ENCODE measurements at regions not wholly inside any gene's neighbourhood (a gene's known extent, or its start where the extent isn't known, plus 50 kb on each side); places are given as distances from the start of the nearest gene placed in this dataset.

GRCh38 chr18:39030124-39030655, 1464.6 kb upstream of the CELF4 start:
- CTCF ChIA-PET: no interaction called here
- no peaks in the 10 kb centered on the region for H3K27me3 Mint-ChIP-seq (ENCODE audit: insufficient read depth, unreplicated experiment)
- H3K4me1 ChIP-seq: no peaks in the 10 kb centered on the region
- no peak for DNase-seq
- H3K4me1 Mint-ChIP-seq (ENCODE audit: low read depth, unreplicated experiment): no peaks in the 10 kb centered on the region
- TF ChIP-seq CTCF (IDR thresholded peaks at IDR 0.05; ENCODE audit: insufficient read depth in 1 of 2, low read depth in 1 of 2, low read length in 1 of 2, severe bottlenecking in 1 of 2, unreplicated experiment in 1 of 2): no peak
- intact Hi-C loops (cut with micrococcal nuclease; ENCODE audit: unreplicated experiment): no loop called here
- POLR2A ChIA-PET: no interaction called here
- no peaks in the 10 kb centered on the region for H3K27me3 ChIP-seq (replicated peaks; ENCODE audit: control insufficient read depth, insufficient read depth, low read length)
- no peak overlapping the region for H3K4me3 ChIP-seq (ENCODE audit: low read depth, low read length)
- no peaks in the 10 kb centered on the region for H3K9me3 ChIP-seq
- no peak overlapping the region for H3K27ac Mint-ChIP-seq (ENCODE audit: unreplicated experiment)
- H3K36me3 Mint-ChIP-seq (ENCODE audit: insufficient read depth, unreplicated experiment): no peaks in the 10 kb centered on the region
- no peak overlapping the region for H3K4me3 Mint-ChIP-seq (ENCODE audit: unreplicated experiment)
- H3K9me3 Mint-ChIP-seq (ENCODE audit: unreplicated experiment): no peaks in the 10 kb centered on the region
- BruUV-seq (replicated peaks): no TSS peak
- no peaks in the 10 kb centered on the region for H3K36me3 ChIP-seq (ENCODE audit: control insufficient read depth, insufficient read depth, low read length)

- POLR2A ChIA-PET: no interaction called here
- TF ChIP-seq CTCF (IDR thresholded peaks at IDR 0.05; ENCODE audit: insufficient read depth in 1 of 2, low read depth in 1 of 2, low read length in 1 of 2, severe bottlenecking in 1 of 2, unreplicated experiment in 1 of 2): no peak
- no peaks in the 10 kb centered on the region for H3K9me3 ChIP-seq
- no peak overlapping the region for H3K4me3 Mint-ChIP-seq (ENCODE audit: unreplicated experiment)
- no peak for DNase-seq
- peaks cover 5% of the 10 kb centered on the region for H3K27me3 Mint-ChIP-seq (ENCODE audit: insufficient read depth, unreplicated experiment)
- H3K4me1 ChIP-seq: no peaks in the 10 kb centered on the region
- intact Hi-C loops (cut with micrococcal nuclease; ENCODE audit: unreplicated experiment): no loop called here
- no peak overlapping the region for H3K27ac Mint-ChIP-seq (ENCODE audit: unreplicated experiment)
- no TSS peak for BruUV-seq (replicated peaks)
- CTCF ChIA-PET: no interaction called here
- no peaks in the 10 kb centered on the region for H3K36me3 ChIP-seq (ENCODE audit: control insufficient read depth, insufficient read depth, low read length)
- H3K9me3 Mint-ChIP-seq (ENCODE audit: unreplicated experiment): no peaks in the 10 kb centered on the region
- no peaks in the 10 kb centered on the region for H3K4me1 Mint-ChIP-seq (ENCODE audit: low read depth, unreplicated experiment)
- no peak overlapping the region for H3K4me3 ChIP-seq (ENCODE audit: low read depth, low read length)
- H3K36me3 Mint-ChIP-seq (ENCODE audit: insufficient read depth, unreplicated experiment): no peaks in the 10 kb centered on the region
- H3K27me3 ChIP-seq (replicated peaks; ENCODE audit: control insufficient read depth, insufficient read depth, low read length): no peaks in the 10 kb centered on the region
Measured at GRCh38 chr18:39025531-39025930, 1459.9 kb upstream of the CELF4 start.

- Mint-ChIP-seq H3K4me3 (ENCODE audit: unreplicated experiment) (no peak overlapping the region), H3K36me3 (ENCODE audit: insufficient read depth, unreplicated experiment) (no peaks in the 10 kb centered on the region), H3K9me3 (ENCODE audit: unreplicated experiment) (no peaks in the 10 kb centered on the region), H3K27ac (ENCODE audit: unreplicated experiment) (no peak overlapping the region), H3K27me3 (ENCODE audit: insufficient read depth, unreplicated experiment) (peaks cover 7% of the 10 kb centered on the region), H3K4me1 (ENCODE audit: low read depth, unreplicated experiment) (no peaks in the 10 kb centered on the region)
- Histone ChIP-seq H3K36me3 (ENCODE audit: control insufficient read depth, insufficient read depth, low read length) (no peaks in the 10 kb centered on the region), H3K4me3 (ENCODE audit: low read depth, low read length) (no peak overlapping the region), H3K9me3 (no peaks in the 10 kb centered on the region), H3K27me3 (replicated peaks; ENCODE audit: control insufficient read depth, insufficient read depth, low read length) (no peaks in the 10 kb centered on the region), H3K4me1 (no peaks in the 10 kb centered on the region)
- POLR2A ChIA-PET: no interaction called here
- no peak for DNase-seq
- TF ChIP-seq CTCF (IDR thresholded peaks at IDR 0.05; ENCODE audit: insufficient read depth in 1 of 2, low read depth in 1 of 2, low read length in 1 of 2, severe bottlenecking in 1 of 2, unreplicated experiment in 1 of 2): no peak
- intact Hi-C loops (cut with micrococcal nuclease; ENCODE audit: unreplicated experiment): no loop called here
- CTCF ChIA-PET: no interaction called here
- no TSS peak for BruUV-seq (replicated peaks)
Measured at GRCh38 chr18:39019989-39020388, 1454.4 kb upstream of the CELF4 start.

Data from Caco-2 (cell line).